Activated naive CD8-positive, alpha-beta T cell treated with anti-CD3 and anti-CD28 coated beads, Interleukin-2, amount 50 U/mL, for 24 hours (primary cell): ENCODE measurements at regions not wholly inside any gene's neighbourhood (a gene's known extent, or its start where the extent isn't known, plus 50 kb on each side); places are given as distances from the start of the nearest gene placed in this dataset.

Experiments used
- ATAC-seq: fragments of 150-1000 bp; cut with Tn5 transposase; one replicate; pipeline ENCODE4 v1.10.0; 2021
- DNase-seq: peaks from one replicate; pipeline ENCODE4 v3.0.0; 2021
- H3K27ac Mint-ChIP-seq: one replicate; pipeline ENCODE4 v1.8.0; 2021; ENCODE audit warnings: mild to moderate bottlenecking, mixed read lengths
- H3K27me3 Mint-ChIP-seq: one replicate; pipeline ENCODE4 v1.8.0; 2021; ENCODE audit warnings: mixed read lengths
- H3K36me3 Mint-ChIP-seq: one replicate; pipeline ENCODE4 v1.8.0; 2021; ENCODE audit warnings: low read depth, mixed read lengths
- H3K4me1 Mint-ChIP-seq: one replicate; pipeline ENCODE4 v1.8.0; 2021; ENCODE audit warnings: mixed read lengths
- H3K4me3 Mint-ChIP-seq: one replicate; pipeline ENCODE4 v1.8.0; 2021; ENCODE audit warnings: mild to moderate bottlenecking, moderate library complexity, mixed read lengths
- H3K9me3 Mint-ChIP-seq: one replicate; pipeline ENCODE4 v1.8.0; 2021; ENCODE audit warnings: mixed read lengths

- H3K4me1 Mint-ChIP-seq: no peaks in the 10 kb centered on the region
- ATAC-seq: no peak
- no peaks in the 10 kb centered on the region for H3K36me3 Mint-ChIP-seq
- H3K4me3 Mint-ChIP-seq: no peak overlapping the region
- peaks cover 3% of the 10 kb centered on the region for H3K27me3 Mint-ChIP-seq
- DNase-seq: no peak
- H3K9me3 Mint-ChIP-seq: peaks cover 4% of the 10 kb centered on the region
- no peak overlapping the region for H3K27ac Mint-ChIP-seq
Observed at GRCh38 chr15:47870300-47870955, 153.1 kb downstream of the SEMA6D start.

- no peaks in the 10 kb centered on the region for H3K36me3 Mint-ChIP-seq
- DNase-seq (no peak), ATAC-seq (no peak)
- no peak overlapping the region for H3K27ac Mint-ChIP-seq
- H3K27me3 Mint-ChIP-seq: peaks cover 3% of the 10 kb centered on the region
- H3K4me3 Mint-ChIP-seq: no peak overlapping the region
- H3K4me1 Mint-ChIP-seq: no peaks in the 10 kb centered on the region
- peaks cover 4% of the 10 kb centered on the region for H3K9me3 Mint-ChIP-seq
Observed at GRCh38 chr15:47870956-47871625, 153.8 kb downstream of the SEMA6D start.

GRCh38 chr15:47872208-47872607, 154.9 kb downstream of the SEMA6D start:
- H3K36me3 Mint-ChIP-seq: no peaks in the 10 kb centered on the region
- ATAC-seq (no peak), DNase-seq (no peak)
- H3K9me3 Mint-ChIP-seq: peaks cover 4% of the 10 kb centered on the region
- no peaks in the 10 kb centered on the region for H3K4me1 Mint-ChIP-seq
- peaks cover 3% of the 10 kb centered on the region for H3K27me3 Mint-ChIP-seq
- H3K27ac Mint-ChIP-seq: no peak overlapping the region
- H3K4me3 Mint-ChIP-seq: no peak overlapping the region

- ATAC-seq: no peak
- Mint-ChIP-seq H3K27me3 (peaks cover 3% of the 10 kb centered on the region), H3K9me3 (peaks cover 4% of the 10 kb centered on the region), H3K27ac (no peak overlapping the region), H3K4me1 (no peaks in the 10 kb centered on the region), H3K36me3 (no peaks in the 10 kb centered on the region), H3K4me3 (no peak overlapping the region)
- DNase-seq: no peak
Observed at GRCh38 chr15:47872869-47873432, 155.6 kb downstream of the SEMA6D start.

DNA sequence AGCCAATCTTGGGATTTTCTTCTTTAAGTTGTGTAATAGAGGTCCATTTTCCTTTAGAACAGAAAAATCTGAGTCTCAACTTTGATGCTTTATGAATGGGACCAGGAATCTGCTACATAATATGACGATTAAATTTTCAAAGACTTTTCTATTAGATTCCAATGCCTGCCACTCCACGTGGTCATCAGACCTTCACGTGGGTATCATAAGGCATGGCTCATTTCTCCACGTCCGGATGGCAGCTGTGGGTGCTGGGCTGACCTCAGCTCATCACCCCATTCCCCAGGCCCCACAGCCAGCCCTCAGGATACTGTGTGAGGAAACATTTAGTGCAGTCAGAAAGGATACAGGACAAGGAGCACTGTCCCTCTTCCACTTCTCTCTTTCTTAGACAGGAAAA, 159.7 kb downstream of the SEMA6D start:
- no peak overlapping the region for H3K27ac Mint-ChIP-seq
- ATAC-seq: no peak

GRCh38 chr15:47877836-47878235, 160.5 kb downstream of the SEMA6D start:
- no peak overlapping the region for H3K27ac Mint-ChIP-seq
- no peaks in the 10 kb centered on the region for H3K4me1 Mint-ChIP-seq
- H3K27me3 Mint-ChIP-seq: peaks cover 4% of the 10 kb centered on the region
- ATAC-seq (no peak), DNase-seq (no peak)
- no peaks in the 10 kb centered on the region for H3K9me3 Mint-ChIP-seq
- no peaks in the 10 kb centered on the region for H3K36me3 Mint-ChIP-seq
- no peak overlapping the region for H3K4me3 Mint-ChIP-seq

More for the DNA sequence above, 159.7 kb downstream of the SEMA6D start:
- Mint-ChIP-seq H3K27me3 (peaks cover 4% of the 10 kb centered on the region), H3K9me3 (no peaks in the 10 kb centered on the region), H3K36me3 (no peaks in the 10 kb centered on the region), H3K4me3 (no peak overlapping the region), H3K4me1 (no peaks in the 10 kb centered on the region)
- DNase-seq: no peak

DNA sequence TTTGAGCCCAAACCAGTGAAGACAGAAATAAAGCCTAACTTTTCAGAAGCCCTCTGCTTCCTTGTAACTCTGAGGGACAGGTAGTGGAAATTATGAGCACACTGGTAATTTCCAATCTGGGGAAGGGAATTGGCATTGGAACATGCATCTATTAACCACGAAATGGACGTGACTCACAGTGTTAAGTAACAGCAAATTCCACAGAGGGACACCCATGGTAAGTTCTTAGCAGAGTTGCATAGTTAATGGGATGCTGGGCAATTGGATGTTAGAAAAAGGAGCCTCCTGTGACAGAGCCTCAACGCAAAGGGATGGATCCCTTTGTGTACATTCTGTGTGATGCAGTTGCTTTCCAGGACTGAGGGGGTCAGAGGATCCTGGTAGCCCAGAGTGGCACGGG, 168.6 kb downstream of the SEMA6D start:
- no peak for DNase-seq

DNA sequence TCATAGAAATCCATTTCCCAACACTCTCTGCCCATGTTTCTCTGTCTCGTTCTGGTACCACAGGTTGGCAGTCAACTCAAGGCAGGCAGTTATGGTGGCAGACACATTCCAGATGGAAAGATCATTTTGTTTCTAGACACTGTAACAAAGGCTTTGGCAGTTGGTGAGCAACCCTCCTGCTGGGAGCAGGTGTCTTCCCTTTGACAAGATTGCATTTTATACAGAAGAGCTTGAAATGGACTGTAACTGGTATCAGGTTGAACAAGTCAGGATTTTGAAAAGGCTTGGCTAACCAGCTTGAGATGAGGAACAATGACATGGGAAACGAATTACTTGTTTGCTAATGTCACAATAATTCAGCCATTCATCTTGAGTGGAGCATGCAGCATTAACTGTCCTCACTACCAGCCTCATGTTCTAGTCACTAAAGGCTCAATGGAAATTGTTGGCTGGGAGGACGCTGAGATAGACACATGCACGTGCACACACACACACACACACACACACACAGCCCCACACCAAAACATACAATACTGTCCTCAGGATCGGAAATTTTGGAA, 170.0 kb downstream of the SEMA6D start:
- ATAC-seq (no peak), DNase-seq (no peak)
- peaks cover 4% of the 10 kb centered on the region for H3K27me3 Mint-ChIP-seq
- peaks cover 4% of the 10 kb centered on the region for H3K9me3 Mint-ChIP-seq
- H3K27ac Mint-ChIP-seq: no peak overlapping the region
- H3K36me3 Mint-ChIP-seq: no peaks in the 10 kb centered on the region
- no peak overlapping the region for H3K4me3 Mint-ChIP-seq
- no peaks in the 10 kb centered on the region for H3K4me1 Mint-ChIP-seq

More for the DNA sequence above, 168.6 kb downstream of the SEMA6D start:
- Mint-ChIP-seq H3K27ac (no peak overlapping the region), H3K36me3 (no peaks in the 10 kb centered on the region), H3K9me3 (peaks cover 4% of the 10 kb centered on the region), H3K4me1 (no peaks in the 10 kb centered on the region), H3K4me3 (no peak overlapping the region), H3K27me3 (peaks cover 4% of the 10 kb centered on the region)
- ATAC-seq: no peak

- H3K36me3 Mint-ChIP-seq: no peaks in the 10 kb centered on the region
- no peak for ATAC-seq
- no peak overlapping the region for H3K4me3 Mint-ChIP-seq
- peaks cover 4% of the 10 kb centered on the region for H3K27me3 Mint-ChIP-seq
- no peak overlapping the region for H3K27ac Mint-ChIP-seq
- no peak for DNase-seq
- peaks cover 7% of the 10 kb centered on the region for H3K9me3 Mint-ChIP-seq
- H3K4me1 Mint-ChIP-seq: no peaks in the 10 kb centered on the region
Observed at GRCh38 chr15:47888385-47889100, 171.2 kb downstream of the SEMA6D start.

GRCh38 chr15:47890397-47891150, 173.3 kb downstream of the SEMA6D start:
- Mint-ChIP-seq H3K36me3 (no peaks in the 10 kb centered on the region), H3K27ac (no peak overlapping the region), H3K4me3 (no peak overlapping the region), H3K4me1 (no peaks in the 10 kb centered on the region), H3K9me3 (peaks cover 7% of the 10 kb centered on the region), H3K27me3 (peaks cover 4% of the 10 kb centered on the region)
- no peak for DNase-seq
- no peak for ATAC-seq

DNA sequence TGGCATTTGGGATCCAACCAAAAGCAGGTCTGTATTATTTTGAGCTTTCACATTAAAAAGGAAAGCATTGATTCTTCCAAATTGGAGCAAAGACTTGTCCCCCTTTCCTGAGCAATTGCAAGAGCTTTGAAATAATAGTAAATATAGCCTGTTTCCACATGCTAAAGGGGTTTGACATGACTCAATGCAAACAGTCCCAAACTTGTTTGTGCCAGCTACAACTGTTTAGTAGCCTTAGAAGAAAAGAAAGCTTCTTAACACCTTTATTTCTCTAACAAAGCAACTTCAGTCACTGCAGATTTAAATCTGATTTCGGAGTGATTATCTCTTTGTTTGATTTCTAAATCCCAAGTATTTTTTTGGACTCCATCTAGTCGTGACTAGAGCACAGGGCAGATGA, 180.2 kb downstream of the SEMA6D start:
- no peak overlapping the region for H3K27ac Mint-ChIP-seq
- H3K4me1 Mint-ChIP-seq: no peaks in the 10 kb centered on the region
- H3K4me3 Mint-ChIP-seq: no peak overlapping the region
- H3K9me3 Mint-ChIP-seq: peaks cover 18% of the 10 kb centered on the region
- no peaks in the 10 kb centered on the region for H3K27me3 Mint-ChIP-seq
- ATAC-seq: no peak
- no peak for DNase-seq
- H3K36me3 Mint-ChIP-seq: no peaks in the 10 kb centered on the region

GRCh38 chr15:47900751-47901150, 183.4 kb downstream of the SEMA6D start:
- H3K4me3 Mint-ChIP-seq: no peak overlapping the region

GRCh38 chr15:47903368-47903767, 186.1 kb downstream of the SEMA6D start:
- Mint-ChIP-seq H3K4me1 (no peaks in the 10 kb centered on the region), H3K9me3 (peaks cover 31% of the 10 kb centered on the region), H3K27ac (no peak overlapping the region), H3K36me3 (peaks cover 2% of the 10 kb centered on the region), H3K4me3 (no peak overlapping the region), H3K27me3 (no peaks in the 10 kb centered on the region)
- DNase-seq (no peak), ATAC-seq (no peak)

More at GRCh38 chr15:47900751-47901150, 183.4 kb downstream of the SEMA6D start:
- H3K27ac Mint-ChIP-seq: no peak overlapping the region
- H3K36me3 Mint-ChIP-seq: peaks cover 2% of the 10 kb centered on the region
- H3K9me3 Mint-ChIP-seq: peaks cover 28% of the 10 kb centered on the region
- H3K4me1 Mint-ChIP-seq: no peaks in the 10 kb centered on the region
- DNase-seq (no peak), ATAC-seq (no peak)
- no peaks in the 10 kb centered on the region for H3K27me3 Mint-ChIP-seq

DNA sequence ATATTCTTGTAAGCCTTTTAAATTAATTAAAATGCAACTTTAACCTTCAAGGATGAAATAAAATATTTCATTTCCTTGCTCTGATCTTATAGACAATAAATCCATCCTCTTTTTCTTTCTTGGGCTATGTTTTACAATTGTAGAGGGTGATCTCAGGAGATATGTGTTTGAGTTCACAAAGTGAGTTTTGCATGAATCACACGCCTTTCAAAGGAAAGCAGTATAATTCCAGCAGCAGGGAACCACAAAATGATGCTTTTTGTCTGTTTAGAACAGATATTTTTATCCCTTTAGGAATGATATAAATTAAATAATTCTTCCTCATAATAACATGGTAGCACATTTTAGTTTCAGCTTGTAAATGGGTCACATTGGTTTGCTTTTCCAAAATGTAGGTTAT, 191.2 kb downstream of the SEMA6D start:
- Mint-ChIP-seq H3K36me3 (peaks cover 2% of the 10 kb centered on the region), H3K4me1 (no peaks in the 10 kb centered on the region), H3K4me3 (no peak overlapping the region), H3K9me3 (peaks cover 14% of the 10 kb centered on the region), H3K27me3 (no peaks in the 10 kb centered on the region), H3K27ac (no peak overlapping the region)
- ATAC-seq (no peak), DNase-seq (no peak)
